ENCODE measurements at regions not wholly inside any gene's neighbourhood (a gene's known extent, or its start where the extent isn't known, plus 50 kb on each side); places are given as distances from the start of the nearest gene placed in this dataset.

DNA sequence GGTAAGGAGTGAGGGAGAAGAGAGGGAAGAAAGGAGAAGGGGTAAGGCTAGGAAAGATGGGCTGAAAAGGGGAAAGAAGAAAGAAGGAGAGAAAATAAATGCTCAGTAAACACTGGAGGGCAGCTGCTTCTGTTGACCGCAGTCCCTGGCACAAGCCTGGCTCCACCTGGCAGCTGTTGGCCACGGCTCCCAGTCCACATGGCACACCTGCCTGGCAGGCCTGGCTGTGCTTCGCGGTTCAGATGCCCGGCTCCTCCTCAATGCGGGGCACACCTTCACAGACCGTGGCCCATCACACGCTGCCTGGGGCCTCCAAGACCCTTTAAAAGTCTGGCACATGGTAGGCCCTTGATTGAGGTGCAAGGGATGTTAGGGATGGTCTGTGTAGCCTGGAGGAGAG is 516.8 kb upstream of the PROK2 start:
- no peak for DNase-seq (ENCODE audit: low spot score)

DNA sequence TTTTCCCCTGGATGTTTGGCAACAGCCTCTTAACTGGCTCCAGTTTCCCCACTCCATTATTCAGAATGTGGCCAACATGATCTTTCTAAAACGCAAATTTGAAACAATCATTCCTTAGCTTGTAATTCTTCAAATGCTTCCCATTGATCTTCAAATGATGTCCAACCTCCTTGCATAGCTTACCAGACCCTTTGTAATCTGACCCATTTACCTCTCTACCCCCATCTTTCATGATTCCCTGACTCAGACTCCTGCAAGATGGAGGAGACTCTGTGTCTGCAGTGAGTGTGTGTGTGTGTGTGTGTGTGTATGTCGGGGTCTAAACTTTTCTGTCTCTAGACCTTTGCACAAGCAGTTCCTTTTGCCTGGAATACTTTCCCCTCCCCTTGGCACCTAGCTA is 515.7 kb upstream of the PROK2 start:
- no peak for DNase-seq (ENCODE audit: low spot score)

DNA sequence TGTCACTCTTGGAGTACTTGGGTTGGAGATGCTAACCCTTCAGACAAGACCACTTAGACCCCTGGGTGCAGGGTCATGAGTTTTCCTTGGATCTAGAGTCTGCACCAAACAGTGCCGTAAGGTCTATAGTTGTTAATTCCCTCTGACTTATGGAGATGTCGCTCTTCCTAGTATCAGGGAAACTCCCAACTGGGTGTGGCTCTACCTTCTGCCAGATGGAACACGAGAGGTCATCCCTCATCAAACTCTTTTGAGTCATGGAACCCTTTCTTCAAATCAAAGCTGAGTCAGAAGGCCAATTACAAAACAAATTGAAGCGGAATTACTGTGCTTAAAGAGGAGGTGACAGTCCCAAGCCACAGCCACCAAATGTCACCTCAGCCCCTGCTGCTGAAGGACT is 514.9 kb upstream of the PROK2 start:
- no peak for DNase-seq (ENCODE audit: low spot score)

DNA sequence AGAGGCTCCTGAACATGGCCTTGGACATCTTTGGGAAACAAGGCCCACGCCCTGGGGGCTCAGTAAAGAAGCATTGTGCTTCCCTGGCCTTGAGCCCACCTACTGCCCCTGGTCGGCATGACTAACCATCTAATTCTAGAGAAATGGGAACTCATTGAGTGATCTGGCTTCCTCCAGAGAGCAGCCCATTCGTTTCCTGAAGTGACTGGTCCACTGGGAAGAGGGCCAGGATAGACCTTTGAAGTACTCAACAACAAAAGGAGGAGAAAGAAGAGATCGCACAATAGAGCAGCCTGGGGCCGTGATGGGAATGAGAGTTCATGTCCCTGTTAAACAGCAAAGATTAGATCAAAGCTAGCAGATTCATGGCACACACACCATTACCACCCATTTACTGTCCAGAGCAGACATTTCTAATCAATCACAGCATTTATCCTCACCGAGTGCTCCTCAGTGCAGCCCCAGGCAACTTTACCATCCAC is 514.4 kb upstream of the PROK2 start:
- no peak for DNase-seq (ENCODE audit: low spot score)

DNA sequence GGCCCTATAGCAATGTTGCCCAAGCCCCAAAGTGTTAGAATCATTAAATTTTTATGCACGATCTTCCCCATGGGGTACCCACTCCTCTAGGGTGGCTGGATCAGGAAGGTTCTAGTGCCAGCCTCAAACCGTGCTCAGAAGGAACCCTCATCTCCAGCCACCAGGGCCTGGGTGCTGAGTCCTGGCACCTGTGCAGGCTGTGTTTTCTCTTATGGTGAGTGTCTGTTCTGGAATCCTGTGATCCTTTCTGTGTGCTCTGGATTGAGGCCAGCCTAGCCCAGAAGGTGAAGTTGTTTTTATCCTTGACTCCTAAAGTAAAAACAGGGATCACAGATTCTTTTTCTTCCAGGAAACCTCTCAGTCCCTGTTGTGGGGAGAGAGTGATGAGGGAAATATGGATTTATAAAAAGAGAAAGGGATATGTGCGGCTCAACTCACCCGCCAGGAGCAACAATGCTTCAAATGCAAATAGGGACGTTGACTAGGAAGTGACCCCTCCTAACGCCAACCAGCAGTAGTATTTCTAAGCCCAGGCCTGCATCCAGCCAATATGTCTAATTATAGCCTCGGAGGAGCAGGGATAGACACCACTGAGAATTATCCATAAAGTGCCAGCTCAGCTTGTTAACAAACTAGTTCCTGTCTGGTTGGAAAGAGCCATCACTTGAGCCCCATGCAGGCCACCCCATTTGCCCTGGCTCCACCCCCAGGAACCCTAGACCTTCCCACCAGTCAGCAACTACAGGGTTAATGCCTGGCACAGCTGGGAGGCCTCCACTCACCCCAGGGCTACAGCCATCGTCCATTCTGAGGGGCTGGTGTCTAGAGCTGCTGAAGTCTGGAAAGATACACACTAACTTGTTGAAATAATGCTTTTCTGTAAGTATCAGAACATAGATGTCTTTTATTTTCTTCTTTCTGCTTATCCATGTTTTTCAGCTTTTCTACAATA is 513.5 kb upstream of the PROK2 start:
- no peak for DNase-seq (ENCODE audit: low spot score)

DNA sequence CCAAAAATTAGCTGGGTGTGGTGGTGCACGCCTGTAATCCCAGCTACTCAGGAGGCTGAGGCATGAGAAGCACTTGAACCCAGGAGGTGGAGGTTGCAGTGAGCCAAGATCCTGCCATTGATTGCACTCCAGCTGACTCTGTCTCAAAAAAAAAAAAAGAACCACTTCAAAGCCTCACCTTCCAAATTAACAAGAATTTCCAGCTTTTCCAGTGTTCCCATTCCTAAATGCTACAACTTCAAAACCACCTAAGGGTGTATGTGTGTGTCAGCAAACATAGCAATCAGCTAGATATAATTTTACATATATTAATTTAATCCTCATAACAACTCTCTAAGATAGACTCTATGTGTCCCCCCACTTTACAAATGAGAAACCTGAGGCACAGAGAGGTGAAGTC is 512.5 kb upstream of the PROK2 start:
- DNase-seq (ENCODE audit: low spot score), result no peak

GRCh38 chr3:72296477-72297111 is 511.6 kb upstream of the PROK2 start:
- no peak for DNase-seq (ENCODE audit: low spot score)

GRCh38 chr3:72295962-72296450 is 511.1 kb upstream of the PROK2 start:
- no peak for DNase-seq (ENCODE audit: low spot score)

GRCh38 chr3:72295276-72295961 is 510.5 kb upstream of the PROK2 start:
- no peak for DNase-seq (ENCODE audit: low spot score)

GRCh38 chr3:72290859-72291638 is 506.1 kb upstream of the PROK2 start:
- DNase-seq (ENCODE audit: low spot score), result no peak

DNA sequence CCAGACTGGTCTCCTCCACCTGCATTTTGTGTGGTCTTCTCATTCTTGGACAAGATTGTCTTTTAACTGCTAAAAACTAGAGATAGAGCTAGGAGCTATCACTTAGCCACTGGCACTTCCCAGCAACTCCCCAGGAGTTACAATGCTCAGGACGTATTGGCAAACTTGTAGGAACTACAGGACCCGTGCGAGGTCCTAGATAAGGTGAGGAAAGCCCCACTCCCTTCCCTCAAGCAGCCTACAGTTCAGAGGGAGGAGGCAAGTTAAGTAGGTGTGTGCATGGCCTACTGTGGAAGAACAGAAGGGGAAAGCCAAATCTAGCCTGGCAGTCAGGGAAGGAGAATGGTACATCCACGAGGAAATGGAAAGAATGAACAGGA is 504.7 kb upstream of the PROK2 start:
- DNase-seq (ENCODE audit: low spot score), result no peak

- DNase-seq (ENCODE audit: low spot score), result no peak
These were observed 504.2 kb upstream of the PROK2 start for GRCh38 chr3:72288955-72289691.

GRCh38 chr3:72287956-72288355 is 503.0 kb upstream of the PROK2 start:
- DNase-seq (ENCODE audit: low spot score), result no peak

DNA sequence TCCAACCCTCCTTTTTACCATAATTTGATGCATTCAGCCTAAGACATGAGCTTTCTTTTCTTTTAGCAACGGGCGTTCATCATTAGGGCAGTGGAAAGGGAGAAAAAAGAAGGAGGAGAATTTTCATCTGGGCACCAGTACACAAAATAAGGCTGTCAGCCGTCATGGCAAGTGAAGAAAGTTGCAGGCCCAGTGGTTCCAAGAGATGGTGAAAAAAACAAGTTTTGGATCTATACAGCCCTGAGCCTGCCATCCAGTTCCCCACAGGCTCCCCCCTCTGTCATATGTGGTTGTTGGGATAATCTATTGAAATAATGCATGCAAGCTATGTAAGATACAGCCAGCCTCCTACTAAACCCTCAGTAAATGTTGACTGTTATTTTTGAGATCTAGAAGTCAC is 500.6 kb upstream of the PROK2 start:
- DNase-seq (ENCODE audit: low spot score), result no peak

GRCh38 chr3:72284471-72284870 is 499.5 kb upstream of the PROK2 start:
- no peak for DNase-seq (ENCODE audit: low spot score)

GRCh38 chr3:72282918-72283317 is 498.0 kb upstream of the PROK2 start:
- no peak for DNase-seq (ENCODE audit: low spot score)

DNA sequence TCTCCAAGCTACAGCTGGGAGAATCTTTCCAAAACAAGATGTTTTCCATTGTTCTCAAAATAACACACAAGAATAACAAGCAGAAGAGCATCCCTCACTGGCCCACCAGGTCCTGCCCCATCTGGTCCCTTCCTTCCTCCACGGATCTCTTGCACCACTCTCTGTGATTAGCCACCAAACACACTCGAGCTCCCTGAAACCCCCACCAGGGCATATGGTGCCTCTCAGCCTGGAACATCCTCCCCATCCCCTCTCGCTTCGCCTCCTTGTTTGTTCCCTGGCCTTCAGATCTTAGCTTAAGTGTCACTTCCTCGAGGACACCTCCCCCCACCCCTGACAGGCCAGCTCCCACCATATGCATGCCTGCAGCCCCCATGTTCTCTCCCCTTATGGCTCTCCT is 496.6 kb upstream of the PROK2 start:
- DNase-seq (ENCODE audit: low spot score), result no peak

DNA sequence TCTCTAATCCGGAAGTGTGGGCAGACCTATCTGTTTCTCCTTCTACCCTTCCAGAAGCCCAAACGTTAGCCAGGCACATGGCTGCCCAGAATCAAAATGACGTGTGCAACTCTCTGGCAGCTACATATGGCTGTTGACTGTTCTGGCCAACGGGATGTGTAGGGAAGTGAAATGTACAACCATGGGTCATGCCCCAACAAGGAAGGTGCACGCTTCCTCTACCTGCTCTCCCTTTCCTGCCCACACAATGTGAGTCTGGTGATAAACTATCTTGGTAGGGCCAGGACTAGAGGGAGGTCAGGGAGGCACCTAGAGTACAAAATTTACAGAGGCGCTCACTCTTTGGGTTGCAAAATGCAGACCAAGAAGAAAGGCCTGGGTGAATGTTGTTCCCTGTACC is 495.9 kb upstream of the PROK2 start:
- DNase-seq (ENCODE audit: low spot score), result no peak

GRCh38 chr3:72279631-72280041 is 494.7 kb upstream of the PROK2 start:
- no peak for DNase-seq (ENCODE audit: low spot score)

- no peak for DNase-seq (ENCODE audit: low spot score)
These were observed 494.2 kb upstream of the PROK2 start for GRCh38 chr3:72279068-72279604.
